HG02885 (cell line): ENCODE measurements at regions not wholly inside any gene's neighbourhood (a gene's known extent, or its start where the extent isn't known, plus 50 kb on each side); places are given as distances from the start of the nearest gene placed in this dataset.

Experiments used
- ATAC-seq: cut with Tn5 transposase; IDR thresholded peaks from one replicate; pipeline ENCODE4 v1.9.1; 2021; ENCODE audit warnings: mild to moderate bottlenecking; ENCODE audit not compliant: unreplicated experiment, poor library complexity

DNA sequence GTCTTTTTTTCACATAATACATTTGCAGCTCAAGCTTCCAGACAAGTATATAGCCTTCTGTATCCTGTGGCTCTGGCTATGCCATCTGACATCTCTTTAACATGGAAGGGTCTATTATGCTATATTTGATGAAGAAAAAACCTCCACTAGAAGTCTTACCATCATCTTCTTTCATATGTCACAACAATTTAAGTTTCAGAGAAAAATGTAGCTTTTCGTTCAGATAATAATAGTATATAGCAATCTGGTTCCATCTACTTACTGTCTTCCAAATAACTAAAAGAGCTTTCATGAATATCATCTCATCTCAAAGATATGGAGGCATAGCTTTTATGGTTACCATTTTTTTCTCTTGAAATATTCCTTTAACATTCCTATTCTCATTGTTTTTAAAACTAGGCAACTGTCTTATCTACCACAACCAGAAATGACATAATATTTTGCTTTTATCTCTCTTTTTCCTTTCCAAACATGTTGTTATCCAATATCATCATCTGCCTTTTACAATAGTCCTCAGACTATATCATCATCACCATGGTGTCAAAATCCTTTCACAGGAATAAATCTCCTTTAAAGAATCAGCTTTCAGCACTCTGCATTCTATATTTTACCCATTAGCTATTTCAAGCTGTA lies 1005.1 kb downstream of the PDHA2 start:
- no peak for ATAC-seq

- no peak for ATAC-seq
Observed at GRCh38 chr4:96845819-96846218, 1005.9 kb downstream of the PDHA2 start.

- ATAC-seq: no peak
Observed at GRCh38 chr4:96874657-96875056, 1034.8 kb downstream of the PDHA2 start.

GRCh38 chr4:96879527-96879926 lies 1039.6 kb downstream of the PDHA2 start:
- no peak for ATAC-seq

DNA sequence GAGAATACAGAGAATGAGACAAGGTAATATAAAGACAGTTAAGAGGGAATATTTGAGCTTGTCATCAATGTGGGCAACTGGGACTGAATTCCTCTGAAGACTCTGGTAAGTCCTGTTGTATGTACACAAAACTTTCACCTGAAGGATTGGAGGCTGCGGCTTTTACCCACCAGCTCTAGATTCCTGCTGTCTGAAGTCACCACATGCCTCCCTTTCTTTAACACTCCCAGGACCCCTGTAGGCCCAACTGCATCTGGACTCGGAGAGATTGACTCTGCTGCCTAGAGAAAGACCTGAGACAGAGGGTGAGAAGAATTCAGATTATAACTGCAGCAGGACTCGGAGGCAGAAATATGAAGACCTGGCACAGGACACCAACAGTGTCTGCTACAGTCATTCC lies 1048.0 kb downstream of the PDHA2 start:
- no peak for ATAC-seq

GRCh38 chr4:96894621-96895020 lies 1054.7 kb downstream of the PDHA2 start:
- no peak for ATAC-seq

- no peak for ATAC-seq
Observed at GRCh38 chr4:96895826-96896225, 1055.9 kb downstream of the PDHA2 start.

GRCh38 chr4:96912716-96913115 lies 1072.8 kb downstream of the PDHA2 start:
- ATAC-seq: no peak

- ATAC-seq: no peak
Observed at GRCh38 chr4:96913441-96914080, 1073.7 kb downstream of the PDHA2 start.

DNA sequence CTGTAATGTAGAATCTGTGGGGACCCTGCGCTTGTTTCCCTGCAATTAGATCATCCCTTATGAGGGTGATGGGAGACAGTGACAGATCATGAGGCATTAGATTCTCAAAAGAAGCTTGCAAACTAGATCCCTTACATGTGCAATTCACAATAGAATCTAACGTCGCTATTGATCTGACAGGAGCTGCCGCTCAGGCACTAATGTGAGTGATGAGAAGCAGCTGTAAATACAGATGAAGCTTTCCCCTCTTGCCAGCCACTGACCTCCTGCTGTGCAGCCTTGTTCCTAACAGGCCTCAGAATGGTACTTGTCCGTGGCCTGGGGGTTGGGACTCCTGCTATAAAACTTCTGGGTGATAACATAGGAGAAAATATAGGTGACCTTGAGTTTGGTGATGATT lies 1076.8 kb downstream of the PDHA2 start:
- ATAC-seq: no peak

GRCh38 chr4:96936886-96937285 lies 1097.0 kb downstream of the PDHA2 start:
- ATAC-seq: no peak

- ATAC-seq: no peak
Observed at GRCh38 chr4:96946552-96946951, 1106.7 kb downstream of the PDHA2 start.

DNA sequence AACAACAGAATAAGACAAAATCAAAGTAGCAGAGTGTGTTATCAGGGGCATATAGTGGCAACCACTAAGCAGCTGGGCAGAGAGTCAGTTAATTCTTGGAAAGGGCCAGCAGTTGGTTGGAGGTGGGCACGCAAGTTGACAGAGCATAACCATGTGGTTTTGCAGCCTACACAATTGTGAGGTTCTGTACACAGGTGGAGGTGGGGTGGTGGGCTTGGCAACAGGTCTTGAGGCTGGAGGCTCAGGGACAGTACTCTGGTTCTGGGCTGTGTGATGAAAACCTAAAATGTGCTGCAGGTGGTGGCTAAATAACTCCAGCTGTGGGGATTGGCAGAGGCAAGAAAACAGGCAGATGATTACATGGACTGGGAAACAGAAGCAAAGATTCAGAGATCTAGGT lies 1112.7 kb downstream of the PDHA2 start:
- ATAC-seq: no peak

- no peak for ATAC-seq
Observed at GRCh38 chr4:96955226-96955625, 1115.3 kb downstream of the PDHA2 start.

GRCh38 chr4:96955691-96956090 lies 1115.8 kb downstream of the PDHA2 start:
- ATAC-seq: no peak

DNA sequence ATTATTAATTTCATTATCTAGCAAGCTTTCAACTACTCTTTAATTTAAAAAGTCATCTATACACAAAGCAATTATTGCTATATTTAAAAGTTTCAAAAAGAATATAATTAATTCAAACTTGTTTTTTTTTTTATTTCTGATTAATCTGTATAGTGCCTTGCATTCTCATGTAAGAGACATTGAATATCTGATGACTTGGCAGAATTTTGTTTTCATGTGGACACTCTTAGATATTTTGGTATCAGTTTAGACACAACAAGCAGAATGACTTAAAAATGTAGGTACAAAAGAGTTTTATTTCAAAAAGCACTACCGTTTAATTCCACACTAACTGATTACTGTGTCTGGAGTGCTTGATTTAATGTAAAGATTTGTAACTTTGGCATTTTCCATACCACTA lies 1129.6 kb downstream of the PDHA2 start:
- ATAC-seq: no peak

GRCh38 chr4:96972920-96973319 lies 1133.0 kb downstream of the PDHA2 start:
- no peak for ATAC-seq

DNA sequence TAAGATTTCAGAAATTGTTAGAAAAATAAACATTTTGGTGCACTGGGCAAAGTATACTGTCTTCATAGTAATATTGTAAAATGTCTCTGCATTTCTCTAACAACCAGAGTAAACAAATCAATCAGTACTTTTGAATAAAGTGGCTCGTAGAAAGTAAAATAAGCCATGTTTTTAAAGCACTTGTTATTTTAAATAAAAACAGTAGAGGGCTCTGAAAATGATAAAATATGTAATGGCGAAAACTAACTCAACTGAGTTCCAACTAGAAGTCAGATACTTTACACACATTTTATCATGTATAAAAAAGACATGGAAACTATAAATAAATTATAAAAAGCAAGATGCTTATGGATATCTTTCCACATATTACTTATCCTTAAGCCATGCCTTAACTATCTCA lies 1134.4 kb downstream of the PDHA2 start:
- ATAC-seq: no peak

- ATAC-seq: no peak
Observed at GRCh38 chr4:96983830-96984229, 1143.9 kb downstream of the PDHA2 start.

DNA sequence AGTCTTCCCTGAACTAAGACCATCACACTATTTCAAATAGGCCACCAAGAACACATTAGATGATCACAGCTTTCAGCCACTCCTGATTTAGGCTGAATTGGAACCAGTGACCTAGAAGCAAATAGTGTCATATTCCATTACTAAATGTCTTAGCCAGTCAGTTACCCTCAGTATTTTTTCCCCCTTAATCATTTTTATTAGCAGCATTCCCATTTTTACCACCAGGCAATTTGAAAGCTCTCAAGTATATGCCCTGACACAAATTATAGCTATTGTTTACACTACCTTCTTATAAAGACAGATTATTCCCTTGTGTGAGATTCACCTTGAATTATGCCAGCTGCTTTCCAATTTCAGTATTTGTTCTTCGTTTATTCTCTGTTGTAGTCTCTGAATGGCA lies 1146.9 kb downstream of the PDHA2 start:
- ATAC-seq: no peak

- no peak for ATAC-seq
Observed at GRCh38 chr4:96991083-96991482, 1151.2 kb downstream of the PDHA2 start.

- no peak for ATAC-seq
Observed at GRCh38 chr4:96992443-96992842, 1150.8 kb downstream of the STPG2 start.
